ENCODE measurements at regions not wholly inside any gene's neighbourhood (a gene's known extent, or its start where the extent isn't known, plus 50 kb on each side); places are given as distances from the start of the nearest gene placed in this dataset.
A peak's percentile ranks its signal among the peaks of the same experiment; 100 is the strongest.

GRCh38 chr10:63767138-63767801 is 246.1 kb downstream of the REEP3 start:
- Mint-ChIP-seq H3K27ac (no peak overlapping the region), H3K4me1 (peaks cover 11% of the 10 kb centered on the region; the same call in 2 of the 3 replicates), H3K36me3 (ENCODE audit: low read depth) (no peaks in the 10 kb centered on the region), H3K27me3 (ENCODE audit: insufficient read depth, low read depth, poor library complexity) (peaks cover 2% of the 10 kb centered on the region), H3K9me3 (no peaks in the 10 kb centered on the region), H3K4me3 (no peak overlapping the region)
- Histone ChIP-seq H3K79me2 (replicated peaks; ENCODE audit: insufficient read depth) (no peaks in the 10 kb centered on the region), H3K4me1 (ENCODE audit: insufficient read depth) (peaks cover 8% of the 10 kb centered on the region), H4K20me1 (replicated peaks; ENCODE audit: insufficient read depth) (no peaks in the 10 kb centered on the region), H3K27me3 (ENCODE audit: insufficient read depth) (no peaks in the 10 kb centered on the region), H3F3A (replicated peaks; ENCODE audit: low read depth) (no peaks in the 10 kb centered on the region), H3K4me3 (no peak overlapping the region), H2AFZ (no peak overlapping the region), H3K36me3 (ENCODE audit: insufficient read depth) (no peaks in the 10 kb centered on the region), H3K4me2 (no peak overlapping the region), H3K27ac (ENCODE audit: low read depth) (no peak overlapping the region), H3K9me2 (ENCODE audit: insufficient read depth) (peaks cover 5% of the 10 kb centered on the region; the same call in 1 of the 2 replicates)
- TF ChIP-seq ETS1 (IDR thresholded peaks at IDR 0.05): no peak
- no peak for TF ChIP-seq EZH2phosphoT487 (IDR thresholded peaks at IDR 0.05; ENCODE audit: unreplicated experiment)
- peak; percentile 46 to 55 for TF ChIP-seq CTCF (conservative IDR thresholded peaks at IDR 0.05; ENCODE audit: low read depth in 2 of 2)
- no peak for TF ChIP-seq ZNF331 (CRISPR knock-in tag; IDR thresholded peaks at IDR 0.05; ENCODE audit: low read depth)
- no peak for TF ChIP-seq ZNF462 (CRISPR knock-in tag; IDR thresholded peaks at IDR 0.05)
- ATAC-seq (no peak), DNase-seq (ENCODE audit: low spot score) (peak; percentile 20)
